HCT116 (cell line): ENCODE measurements at regions not wholly inside any gene's neighbourhood (a gene's known extent, or its start where the extent isn't known, plus 50 kb on each side); places are given as distances from the start of the nearest gene placed in this dataset.

Experiments used
- ATAC-seq: fragments of 200-7000 bp; cut with Tn5 transposase; 2 replicates; pipeline ENCODE4 v1.9.1; 2020; ENCODE audit warnings: mild to moderate bottlenecking, moderate library complexity
- BruUV-seq: library from RNA; stranded (reverse); fragments of 400-500 nt; replicated peaks from 2 replicates; lab custom pipeline; 2021; lab: Mats Ljungman, UMichigan
- CTCF ChIA-PET: fragments of 300-600 bp; sonication (Branson Sonifier 250); formaldehyde crosslinking; loops from one replicate; lab custom pipeline; 2021; ENCODE audit warnings: antibody characterized with exemption; lab: Charles Lee
- POLR2A ChIA-PET: fragments of 300-600, 350-600 bp; sonication (Branson Sonifier 250); formaldehyde crosslinking; loops from one replicate; lab custom pipeline; 2021; ENCODE audit warnings: antibody characterized with exemption; lab: Charles Lee
- RAD21 ChIA-PET, 2 experiments: fragments of 300-600 bp; sonication (Branson Sonifier 250); formaldehyde crosslinking; loops; one replicate each; lab custom pipeline; 2023; ENCODE audit warnings: low total read pairs in 2 of 2; ENCODE audit not compliant: uncharacterized antibody in 2 of 2, unreplicated experiment in 2 of 2, low non-redundant PET in 1 of 2; lab: Charles Lee
- DNase-seq: peaks from one replicate; pipeline ENCODE4 v3.0.0-alpha.2; 2010; ENCODE audit warnings: low read depth, low spot score
- H2AFZ ChIP-seq: fragments of 200-600 bp; shearing (Covaris generic), sonication (generic); 2 replicates; pipeline ENCODE4 v1.6.1; 2017; ENCODE audit warnings: low read depth, mixed run types, mixed read lengths, antibody characterized with exemption, low read length; ENCODE audit not compliant: poor library complexity, severe bottlenecking
- H3K27ac ChIP-seq: 2 replicates; pipeline ENCODE4 v1.5.1; 2012; ENCODE audit warnings: low read depth, low read length
- H3K27me3 ChIP-seq: fragments of 200-600 bp; sonication (generic); 2 replicates; pipeline ENCODE4 v1.6.1; 2016; ENCODE audit warnings: mixed run types, low read length, mixed read lengths; ENCODE audit not compliant: insufficient read depth
- H3K36me3 ChIP-seq, 2 experiments: fragments of 200-500 bp in 1 of 2; fragments of 200-600 bp in 1 of 2; sonication (Bioruptor generic) in 1 of 2; sonication (generic) in 1 of 2; 2 replicates each; pipeline versions ENCODE4 v1.5.1 to v1.6.1; 2014 to 2016; ENCODE audit warnings: low read length in 2 of 2, inconsistent platforms in 1 of 2, mixed read lengths in 1 of 2, mixed run types in 1 of 2; ENCODE audit not compliant: insufficient read depth in 2 of 2, control insufficient read depth in 1 of 2
- H3K4me1 ChIP-seq, 2 experiments: fragments of 200-600 bp in 1 of 2; sonication (generic) in 1 of 2; 2 replicates each; pipeline versions ENCODE4 v1.5.1 to v1.6.1; 2012 to 2017; ENCODE audit warnings: low read length in 2 of 2, inconsistent platforms in 1 of 2, mild to moderate bottlenecking in 1 of 2, mixed read lengths in 1 of 2, mixed run types in 1 of 2, moderate library complexity in 1 of 2; ENCODE audit not compliant: insufficient read depth in 2 of 2, control insufficient read depth in 1 of 2
- H3K4me2 ChIP-seq: fragments of 200-600 bp; sonication (generic); 2 replicates; pipeline ENCODE4 v1.6.1; 2017; ENCODE audit warnings: mixed run types, low read length, mixed read lengths
- H3K4me3 ChIP-seq, 2 experiments: fragments of 200-600 bp in 1 of 2; sonication (generic) in 1 of 2; replicated peaks in 1 of 2; 2 replicates each; pipeline ENCODE4 v1.5.1; 2011 to 2016; ENCODE audit warnings: low read length in 2 of 2, control low read depth in 1 of 2, low read depth in 1 of 2, mild to moderate bottlenecking in 1 of 2, mixed read lengths in 1 of 2, mixed run types in 1 of 2
- H3K79me2 ChIP-seq: fragments of 200-600 bp; sonication (generic); 2 replicates; pipeline ENCODE4 v1.6.1; 2017; ENCODE audit warnings: mild to moderate bottlenecking, mixed run types, low read length, moderate library complexity, mixed read lengths; ENCODE audit not compliant: insufficient read depth
- H3K9ac ChIP-seq: fragments of 200-600 bp; sonication (generic); 2 replicates; pipeline ENCODE4 v1.6.1; 2016; ENCODE audit warnings: low read length, mixed read lengths
- H3K9me2 ChIP-seq: fragments of 200-600 bp; sonication (generic), shearing (Covaris generic); 2 replicates; pipeline ENCODE4 v1.6.1; 2017; ENCODE audit warnings: mixed run types, mild to moderate bottlenecking, moderate library complexity; ENCODE audit not compliant: insufficient read depth
- H3K9me3 ChIP-seq, 2 experiments: fragments of 200-500 bp in 1 of 2; fragments of 200-600 bp in 1 of 2; sonication (Bioruptor generic) in 1 of 2; sonication (generic) in 1 of 2; 2 replicates each; pipeline ENCODE4 v1.6.1; 2014 to 2017; ENCODE audit warnings: low read length in 2 of 2, mixed read lengths in 2 of 2, inconsistent platforms in 1 of 2, low read depth in 1 of 2, mild to moderate bottlenecking in 1 of 2, mixed run types in 1 of 2, moderate library complexity in 1 of 2; ENCODE audit not compliant: control insufficient read depth in 1 of 2, insufficient read depth in 1 of 2
- H4K20me1 ChIP-seq: fragments of 200-600 bp; sonication (generic), shearing (Covaris generic); 2 replicates; pipeline ENCODE4 v1.6.1; 2017; ENCODE audit warnings: mixed run types, mild to moderate bottlenecking, moderate library complexity; ENCODE audit not compliant: insufficient read depth
- CBX3 ChIP-seq: IDR thresholded peaks from 2 replicates; pipeline ENCODE4 v1.6.1; 2012; ENCODE audit warnings: low read depth
- CEBPB ChIP-seq: IDR thresholded peaks from 2 replicates; pipeline ENCODE4 v1.6.1; 2012; ENCODE audit warnings: low read depth
- EGR1 ChIP-seq: IDR thresholded peaks from 2 replicates; pipeline ENCODE4 v1.6.1; 2012; ENCODE audit warnings: low read depth
- ELF1 ChIP-seq: IDR thresholded peaks from 2 replicates; pipeline ENCODE4 v1.6.1; 2012; ENCODE audit warnings: low read depth, borderline replicate concordance
- EZH2 ChIP-seq: fragments of 200-600 bp; sonication (generic); IDR thresholded peaks from 2 replicates; pipeline ENCODE4 v1.6.1; 2017; ENCODE audit warnings: antibody characterized with exemption, mixed run types
- POLR2AphosphoS5 ChIP-seq: IDR thresholded peaks from 2 replicates; pipeline ENCODE4 v1.6.1; 2011; ENCODE audit warnings: mild to moderate bottlenecking, low read depth, low read length, moderate library complexity
- RAD21 ChIP-seq: IDR thresholded peaks from 2 replicates; pipeline ENCODE4 v1.6.1; 2012; ENCODE audit warnings: low read depth, mild to moderate bottlenecking
- SRF ChIP-seq: IDR thresholded peaks from 2 replicates; pipeline ENCODE4 v1.6.1; 2012; ENCODE audit warnings: low read depth
- TCF7L2 ChIP-seq: IDR thresholded peaks from 2 replicates; pipeline ENCODE4 v1.7.0; 2011; ENCODE audit warnings: borderline replicate concordance, inconsistent platforms; ENCODE audit not compliant: insufficient read depth, insufficient read length; ENCODE audit errors: extremely low read depth
- ZNF274 ChIP-seq: fragments of 200-500 bp; sonication (Bioruptor generic); IDR thresholded peaks from 2 replicates; pipeline ENCODE4 v1.6.1; 2014; ENCODE audit warnings: mild to moderate bottlenecking, low read depth, low read length, inconsistent platforms
- intact Hi-C: fragments of 100-400 bp; cut with micrococcal nuclease; formaldehyde crosslinking; loops from 2 replicates; pipeline ENCODE4 v1.10.0; 2022
- TF ChIP-seq, protein P1 (sequence below): IDR thresholded peaks from 2 replicates; pipeline ENCODE4 v1.6.1; 2011; ENCODE audit warnings: mild to moderate bottlenecking, low read length, moderate library complexity; ENCODE audit not compliant: insufficient replicate concordance; ENCODE audit errors: extremely low read depth

DNA sequence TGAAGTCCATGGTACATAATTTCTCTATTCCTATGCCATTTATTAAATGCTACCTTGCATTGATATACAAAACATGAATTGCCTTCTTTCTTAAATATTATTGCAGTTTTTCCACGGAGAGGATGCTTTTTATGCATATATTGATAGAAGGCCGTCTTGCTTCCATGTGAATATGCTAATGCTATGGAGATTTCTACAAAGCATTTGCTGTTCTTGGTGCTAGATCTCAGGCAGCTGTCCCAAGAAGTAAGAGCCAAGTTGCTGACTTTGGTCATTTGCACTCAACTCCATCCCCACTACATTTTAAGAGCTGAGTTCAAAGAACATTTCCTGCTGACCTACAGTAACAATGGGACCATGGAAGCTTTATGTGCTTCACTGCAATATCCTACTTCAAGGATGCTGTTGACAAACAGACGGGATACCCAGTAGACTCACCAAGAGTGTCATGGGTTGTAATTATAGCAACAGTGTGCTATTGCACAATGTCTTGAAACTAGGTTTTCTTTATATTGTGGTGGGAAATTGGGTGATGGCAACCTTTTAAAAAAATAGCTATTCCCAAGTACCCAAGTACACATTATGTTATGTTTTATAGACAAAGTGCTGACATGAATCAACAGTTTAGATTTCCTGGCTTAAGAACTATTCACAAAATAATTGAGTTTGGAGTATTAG, 1172.4 kb upstream of the PIK3C3 start:
- no TSS peak for BruUV-seq
- no peaks in the 10 kb centered on the region for H4K20me1 ChIP-seq
- ChIA-PET CTCF (no interaction called here), POLR2A (no interaction called here)
- H3K9me2 ChIP-seq: no peaks in the 10 kb centered on the region
- no peaks in the 10 kb centered on the region for H3K4me1 ChIP-seq
- H3K27ac ChIP-seq: no peak overlapping the region
- H3K36me3 ChIP-seq: no peaks in the 10 kb centered on the region
- TF ChIP-seq ZNF274 (no peak), CEBPB (no peak), TCF7L2 (no peak), EGR1 (no peak), POLR2AphosphoS5 (no peak), CBX3 (no peak), ELF1 (no peak), SRF (no peak), EZH2 (no peak), RAD21 (no peak)
- TF ChIP-seq, protein P1, sequence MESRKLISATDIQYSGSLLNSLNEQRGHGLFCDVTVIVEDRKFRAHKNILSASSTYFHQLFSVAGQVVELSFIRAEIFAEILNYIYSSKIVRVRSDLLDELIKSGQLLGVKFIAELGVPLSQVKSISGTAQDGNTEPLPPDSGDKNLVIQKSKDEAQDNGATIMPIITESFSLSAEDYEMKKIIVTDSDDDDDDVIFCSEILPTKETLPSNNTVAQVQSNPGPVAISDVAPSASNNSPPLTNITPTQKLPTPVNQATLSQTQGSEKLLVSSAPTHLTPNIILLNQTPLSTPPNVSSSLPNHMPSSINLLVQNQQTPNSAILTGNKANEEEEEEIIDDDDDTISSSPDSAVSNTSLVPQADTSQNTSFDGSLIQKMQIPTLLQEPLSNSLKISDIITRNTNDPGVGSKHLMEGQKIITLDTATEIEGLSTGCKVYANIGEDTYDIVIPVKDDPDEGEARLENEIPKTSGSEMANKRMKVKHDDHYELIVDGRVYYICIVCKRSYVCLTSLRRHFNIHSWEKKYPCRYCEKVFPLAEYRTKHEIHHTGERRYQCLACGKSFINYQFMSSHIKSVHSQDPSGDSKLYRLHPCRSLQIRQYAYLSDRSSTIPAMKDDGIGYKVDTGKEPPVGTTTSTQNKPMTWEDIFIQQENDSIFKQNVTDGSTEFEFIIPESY: no peak
- TF ChIP-seq, all 23 proteins: peak for 0
- H3K9me3 ChIP-seq: peaks cover 9 to 19% of the 10 kb centered on the region in 2 experiments; a peak in 2 of 4 replicates
- no peak overlapping the region for H2AFZ ChIP-seq
- ATAC-seq: no peak
- intact Hi-C loops: no loop called here
- no peaks in the 10 kb centered on the region for H3K27me3 ChIP-seq
- DNase-seq: no peak
- H3K79me2 ChIP-seq: no peaks in the 10 kb centered on the region
- no peak overlapping the region for H3K4me2 ChIP-seq
- H3K9ac ChIP-seq: no peak overlapping the region
- no peak overlapping the region for H3K4me3 ChIP-seq
- RAD21 ChIA-PET: no interaction called here
